GM18907 (cell line): ENCODE measurements at regions not wholly inside any gene's neighbourhood (a gene's known extent, or its start where the extent isn't known, plus 50 kb on each side); places are given as distances from the start of the nearest gene placed in this dataset.
"Not testable (repeated sequence)": the region's sequence is repeated elsewhere in the genome, so short reads cannot be mapped to it uniquely, and the experiment has no call there.

Source experiments
- ATAC-seq: cut with Tn5 transposase; IDR thresholded peaks from one replicate; pipeline ENCODE4 v1.9.1; 2021; ENCODE audit warnings: mild to moderate bottlenecking, moderate library complexity; ENCODE audit not compliant: unreplicated experiment

GRCh38 chr15:66882251-66883020 is 180.4 kb downstream of the SMAD6 start:
- no peak for ATAC-seq

- ATAC-seq = no peak
These were observed 181.4 kb downstream of the SMAD6 start for GRCh38 chr15:66883284-66883911.

DNA sequence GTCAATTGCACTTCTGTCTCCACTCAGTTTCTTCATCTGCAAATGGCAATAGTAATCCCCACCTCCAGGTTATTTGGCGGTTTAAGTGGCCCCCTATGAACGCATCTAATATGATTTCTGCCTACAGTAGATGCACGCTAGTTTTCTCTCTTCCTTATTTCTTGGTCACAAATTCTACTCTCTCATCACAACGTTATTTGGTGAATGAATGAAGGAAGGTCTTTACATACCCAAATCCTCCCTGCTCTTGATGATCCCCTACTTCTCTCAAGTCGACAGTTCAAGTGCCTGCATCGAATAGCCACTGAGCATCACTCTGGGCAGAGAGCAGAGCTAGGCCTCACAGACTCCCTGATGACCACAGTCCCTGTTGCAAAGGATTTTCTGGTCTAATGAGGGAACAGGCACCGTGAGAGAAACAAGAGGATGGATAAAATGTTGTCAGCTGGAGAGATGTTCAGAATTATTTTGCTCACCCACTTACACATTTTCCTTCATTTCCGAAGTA is 181.2 kb upstream of the SMAD3 start:
- no peak for ATAC-seq

GRCh38 chr15:66884661-66885237 is 180.7 kb upstream of the SMAD3 start:
- ATAC-seq = no peak

- ATAC-seq = no peak
These were observed 180.0 kb upstream of the SMAD3 start for GRCh38 chr15:66885281-66885915.

GRCh38 chr15:66886241-66886675 is 179.1 kb upstream of the SMAD3 start:
- no peak for ATAC-seq

DNA sequence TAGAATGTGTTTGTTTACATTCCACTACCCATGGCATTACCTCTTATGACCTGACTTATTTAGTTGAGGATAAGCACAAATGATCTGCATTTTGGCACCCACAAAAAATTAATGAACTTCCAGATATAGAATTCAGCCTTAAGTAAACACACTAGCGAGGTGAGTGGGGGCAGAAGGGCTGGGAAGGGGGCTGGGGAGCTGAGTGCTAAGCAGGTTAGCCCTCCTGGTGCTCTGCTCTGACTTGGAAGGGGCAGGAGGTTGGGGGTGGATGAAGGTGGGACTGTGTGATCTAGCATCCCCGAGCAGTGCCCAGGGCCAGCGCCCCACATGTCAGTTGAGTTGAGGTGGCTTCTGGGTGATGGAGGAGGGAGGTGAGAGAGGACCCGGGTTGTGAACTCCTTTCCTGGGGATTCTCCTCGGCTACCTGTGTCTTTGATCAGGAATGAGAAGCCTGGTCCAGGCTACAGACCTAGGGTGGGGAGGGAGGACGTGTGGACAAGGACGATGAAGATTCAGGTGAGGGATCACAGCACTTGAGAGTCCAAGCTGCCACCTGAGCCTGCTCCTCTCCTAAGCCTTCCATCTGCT is 178.6 kb upstream of the SMAD3 start:
- ATAC-seq = no peak

DNA sequence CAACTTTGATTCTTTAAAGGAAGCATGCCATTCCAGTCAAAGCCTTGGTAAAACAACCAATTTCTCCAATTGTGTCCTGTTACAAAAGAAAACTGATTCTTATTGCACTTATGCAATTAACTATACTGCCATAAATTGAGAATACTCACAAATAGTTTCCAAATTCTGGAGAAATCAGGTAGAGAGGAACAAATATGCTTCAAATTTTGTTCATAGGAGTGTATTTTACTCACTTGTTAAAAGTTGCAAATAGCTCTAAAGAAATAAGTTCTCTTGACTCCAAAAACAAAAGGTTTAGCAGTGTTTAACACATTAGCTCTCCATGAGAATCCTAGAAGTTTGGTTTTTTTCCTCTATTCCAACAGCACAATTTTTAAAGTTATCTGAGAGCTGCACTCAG is 176.1 kb upstream of the SMAD3 start:
- not testable (repeated sequence) for ATAC-seq

GRCh38 chr15:66891776-66892175 is 173.6 kb upstream of the SMAD3 start:
- no peak for ATAC-seq

GRCh38 chr15:66893294-66893693 is 172.1 kb upstream of the SMAD3 start:
- ATAC-seq = no peak

GRCh38 chr15:66894363-66894762 is 171.0 kb upstream of the SMAD3 start:
- ATAC-seq = no peak

DNA sequence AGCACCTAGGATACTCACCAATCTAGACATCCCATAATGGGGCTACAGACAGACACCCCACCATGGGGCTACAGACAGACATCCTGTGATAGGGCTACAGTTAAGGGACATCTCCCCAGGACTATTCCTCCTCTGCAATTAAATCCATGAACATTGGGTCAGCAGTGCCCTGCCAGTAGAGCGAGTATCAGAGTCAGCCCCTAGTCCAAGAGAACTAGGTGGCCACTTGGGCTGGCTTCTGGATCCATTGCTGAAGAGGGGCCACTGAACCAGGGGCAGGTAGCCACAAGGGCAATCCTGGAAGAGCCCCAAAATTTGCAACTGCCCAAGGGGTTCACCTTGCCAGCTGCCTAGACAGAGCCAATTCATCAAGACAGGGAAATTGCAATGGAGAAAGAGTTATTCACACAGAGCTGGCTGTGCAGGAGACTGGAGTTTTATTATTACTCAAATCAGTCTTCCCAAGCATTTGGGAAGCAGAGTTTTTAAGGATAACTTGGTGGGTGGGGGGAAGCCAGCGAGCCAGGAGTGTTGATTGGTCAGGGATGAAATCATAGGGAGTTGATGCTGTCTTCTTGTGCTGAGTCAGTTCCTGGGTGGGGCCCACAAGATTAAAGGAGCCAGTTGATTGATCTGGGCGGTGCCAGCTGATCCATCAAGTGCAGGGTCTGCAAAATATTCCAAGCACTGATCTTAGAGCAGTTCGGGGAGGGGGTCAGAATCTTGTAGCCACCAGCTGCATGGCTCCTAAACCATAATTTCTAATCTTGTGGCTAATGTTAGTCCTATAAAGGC is 170.2 kb upstream of the SMAD3 start:
- no peak for ATAC-seq

DNA sequence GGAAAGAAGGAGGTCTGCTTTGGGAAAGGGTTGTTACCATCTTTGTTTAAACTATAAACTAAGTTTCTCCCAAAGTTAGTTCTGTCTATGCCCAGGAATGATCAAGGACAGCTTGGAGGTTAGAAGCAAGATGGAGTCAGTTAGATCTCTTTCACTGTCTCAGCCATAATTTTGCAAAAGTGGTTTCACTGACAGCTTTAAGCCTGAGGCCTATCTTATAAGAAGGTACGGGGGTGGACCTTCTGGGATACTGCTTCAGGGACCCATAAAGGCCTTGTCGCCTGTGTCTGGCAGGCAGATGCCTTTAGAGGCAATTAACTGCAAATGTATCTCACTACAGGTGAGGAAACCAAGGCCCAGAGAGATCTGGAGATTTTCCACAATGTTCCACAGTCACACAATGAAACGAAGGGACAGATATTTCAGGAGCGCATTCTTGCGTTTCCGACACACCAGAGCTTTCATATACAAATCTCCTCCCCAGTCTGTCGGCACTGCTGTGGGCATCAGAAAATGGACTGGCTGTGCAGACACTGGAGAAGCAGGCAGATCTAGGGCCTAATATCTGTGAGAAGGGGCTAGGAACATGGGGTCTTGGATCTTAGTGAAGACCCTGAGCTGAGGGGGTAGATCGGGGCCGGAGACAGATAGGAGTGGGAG is 169.5 kb upstream of the SMAD3 start:
- no peak for ATAC-seq

DNA sequence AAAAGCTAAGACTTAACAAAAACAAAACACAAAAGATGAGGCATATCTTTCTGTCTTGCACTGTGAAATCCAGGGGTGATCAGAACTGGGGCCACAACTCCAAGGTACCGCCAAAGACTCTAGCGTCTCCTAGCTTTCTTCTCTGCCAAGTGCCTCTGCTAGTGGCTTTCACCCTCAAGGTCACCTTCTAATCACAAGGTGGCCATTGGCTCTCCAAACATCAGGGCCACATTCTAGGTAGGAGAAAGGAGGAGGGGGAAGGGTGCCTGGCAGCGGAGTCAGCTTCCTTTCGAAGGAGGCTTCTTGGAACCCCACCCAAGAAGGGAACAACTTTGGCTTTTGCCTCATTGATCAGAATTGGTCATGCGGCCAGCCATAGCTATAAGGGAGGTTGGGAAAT is 168.8 kb upstream of the SMAD3 start:
- no peak for ATAC-seq

DNA sequence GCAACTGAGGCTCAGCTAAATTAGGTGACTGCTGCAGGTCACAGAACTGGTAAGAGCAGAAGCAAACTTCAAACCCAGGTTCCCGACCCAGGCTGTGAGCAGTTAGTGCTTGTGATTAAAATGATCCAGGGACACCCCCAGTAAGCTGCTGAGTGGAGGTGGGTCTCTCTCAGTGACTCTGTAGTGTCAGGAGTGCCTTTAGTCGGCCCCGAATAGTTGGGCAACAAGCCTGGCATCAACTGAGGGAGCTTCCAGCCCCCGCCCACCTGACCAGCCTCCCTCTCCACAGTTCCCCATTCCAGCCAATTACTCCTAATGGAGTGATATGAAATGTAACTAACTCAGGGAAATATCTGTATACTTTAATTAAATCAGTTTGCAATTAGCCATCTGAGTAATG is 168.0 kb upstream of the SMAD3 start:
- ATAC-seq = no peak

DNA sequence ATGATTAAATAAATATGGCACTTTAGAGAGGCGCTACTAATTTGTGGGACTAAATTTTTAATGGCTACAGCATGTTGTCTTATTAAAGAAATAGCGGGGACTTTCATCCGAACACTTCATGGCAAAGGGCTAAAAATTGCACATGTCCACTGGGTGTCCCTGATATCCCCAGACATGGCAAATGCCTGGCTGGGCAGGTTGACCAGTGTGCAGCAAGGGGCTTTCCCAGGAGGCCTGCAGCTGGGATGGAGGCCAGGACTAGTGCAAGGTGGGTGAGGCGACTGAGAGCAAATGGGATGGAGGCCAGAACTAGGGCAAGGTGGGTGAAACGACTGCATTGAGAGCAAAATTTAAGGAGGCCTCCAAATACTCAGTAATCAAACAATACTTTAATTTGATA is 167.4 kb upstream of the SMAD3 start:
- ATAC-seq = no peak

GRCh38 chr15:66898656-66899386 is 166.6 kb upstream of the SMAD3 start:
- ATAC-seq = no peak

DNA sequence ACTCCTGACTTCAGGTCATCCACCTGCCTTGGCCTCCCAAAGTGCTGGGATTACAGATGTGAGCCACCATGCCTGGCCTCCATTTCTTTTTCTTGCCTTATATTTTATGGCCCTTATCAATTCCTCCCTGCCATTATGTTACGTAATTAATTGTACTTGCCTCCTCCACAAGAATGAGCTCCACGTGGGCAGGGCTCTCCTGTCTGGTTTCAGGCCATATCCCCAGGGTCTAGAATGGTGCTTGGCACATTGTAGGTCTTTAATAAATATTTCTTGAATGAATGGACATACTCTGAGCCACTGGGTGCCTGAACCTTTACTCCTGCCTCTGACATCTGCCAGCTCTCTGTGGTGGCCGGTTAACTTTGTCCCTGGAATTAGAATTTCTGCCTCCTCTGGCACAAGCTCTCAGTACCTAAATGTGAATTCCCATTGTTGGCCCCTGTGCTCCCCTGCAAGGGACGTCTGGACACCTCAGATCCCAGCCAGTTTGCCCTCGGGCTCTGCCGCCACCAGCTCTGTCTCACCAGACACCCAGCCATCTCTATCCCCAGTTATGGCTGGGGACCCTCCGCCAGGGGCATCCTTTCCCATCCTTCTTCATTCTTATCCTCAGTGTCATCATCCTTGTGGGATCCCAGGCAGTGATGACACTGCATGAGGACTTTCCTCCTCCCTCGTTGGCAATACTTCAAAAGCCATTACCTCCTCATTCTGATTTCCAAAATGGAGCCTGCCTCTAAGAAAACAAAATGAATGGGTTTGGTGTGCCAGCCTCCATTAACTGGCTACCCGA is 165.6 kb upstream of the SMAD3 start:
- no peak for ATAC-seq
